ENCODE measurements at regions not wholly inside any gene's neighbourhood (a gene's known extent, or its start where the extent isn't known, plus 50 kb on each side); places are given as distances from the start of the nearest gene placed in this dataset.

- 57% methylated on average over 16 of the region's 16 CpGs for WGBS (ENCODE audit: low lambda C conversion rate)
These were observed 641.2 kb downstream of the CDH26 start for GRCh38 chr20:60599381-60599780.

GRCh38 chr20:60600036-60600435 lies 641.8 kb downstream of the CDH26 start:
- no peak overlapping the region for H3K9ac ChIP-seq
- H3K9me2 ChIP-seq, result no peaks in the 10 kb centered on the region
- 26% methylated on average over 4 of the region's 7 CpGs for WGBS (ENCODE audit: low lambda C conversion rate)
- no peaks in the 10 kb centered on the region for H3F3A ChIP-seq (replicated peaks; ENCODE audit: insufficient read depth)
- H4K20me1 ChIP-seq (ENCODE audit: insufficient read depth), result no peaks in the 10 kb centered on the region
- ChIA-PET POLR2A (no interaction called here), CTCF (no interaction called here)
- H3K27ac ChIP-seq (ENCODE audit: low read depth in 2 of 2, low read length in 1 of 2), result no peak overlapping the region
- DNase-seq, result no peak
- TF ChIP-seq SMC3 (IDR thresholded peaks at IDR 0.05; ENCODE audit: low read depth, low read length) (no peak), USF1 (IDR thresholded peaks at IDR 0.05; ENCODE audit: borderline replicate concordance, low read depth) (no peak), TCF12 (IDR thresholded peaks at IDR 0.05) (no peak), TAF1 (IDR thresholded peaks at IDR 0.05; ENCODE audit: borderline replicate concordance, low read depth, low read length) (no peak), RXRA (IDR thresholded peaks at IDR 0.05; ENCODE audit: borderline replicate concordance, low read depth) (no peak), GABPA (IDR thresholded peaks at IDR 0.05; ENCODE audit: low read depth) (no peak), EP300 (IDR thresholded peaks at IDR 0.05; ENCODE audit: borderline replicate concordance in 1 of 2, low read depth in 1 of 2, low read length in 1 of 2) (no peak), NFIC (IDR thresholded peaks at IDR 0.05; ENCODE audit: borderline replicate concordance) (no peak), MEF2A (IDR thresholded peaks at IDR 0.05; ENCODE audit: borderline replicate concordance, low read depth) (no peak), MXI1 (IDR thresholded peaks at IDR 0.05; ENCODE audit: low read depth, low read length) (no peak), RCOR1 (IDR thresholded peaks at IDR 0.05; ENCODE audit: low read length) (no peak)
- TF ChIP-seq, protein P1, sequence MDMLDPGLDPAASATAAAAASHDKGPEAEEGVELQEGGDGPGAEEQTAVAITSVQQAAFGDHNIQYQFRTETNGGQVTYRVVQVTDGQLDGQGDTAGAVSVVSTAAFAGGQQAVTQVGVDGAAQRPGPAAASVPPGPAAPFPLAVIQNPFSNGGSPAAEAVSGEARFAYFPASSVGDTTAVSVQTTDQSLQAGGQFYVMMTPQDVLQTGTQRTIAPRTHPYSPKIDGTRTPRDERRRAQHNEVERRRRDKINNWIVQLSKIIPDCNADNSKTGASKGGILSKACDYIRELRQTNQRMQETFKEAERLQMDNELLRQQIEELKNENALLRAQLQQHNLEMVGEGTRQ (IDR thresholded peaks at IDR 0.05; ENCODE audit: borderline replicate concordance, low read depth, low read length), result no peak
- no peak overlapping the region for H2AFZ ChIP-seq (ENCODE audit: low read depth)
- H3K4me1 ChIP-seq (ENCODE audit: control insufficient read depth in 1 of 2, insufficient read depth in 2 of 2, low read depth in 1 of 2, low read length in 1 of 2), result no peaks in the 10 kb centered on the region
- H3K4me2 ChIP-seq, result no peak overlapping the region
- H3K9me3 ChIP-seq, result no peaks in the 10 kb centered on the region
- H3K79me2 ChIP-seq (ENCODE audit: insufficient read depth), result no peaks in the 10 kb centered on the region
- no peaks in the 10 kb centered on the region for H3K36me3 ChIP-seq (replicated peaks in 1 of 2; ENCODE audit: control insufficient read depth in 1 of 2, insufficient read depth in 2 of 2, low read length in 1 of 2)
- no peaks in the 10 kb centered on the region for H3K27me3 ChIP-seq (ENCODE audit: insufficient read depth)
- H3K4me3 ChIP-seq (ENCODE audit: low read depth in 2 of 2, low read length in 1 of 2), result no peak overlapping the region

More at GRCh38 chr20:60599381-60599780, 641.2 kb downstream of the CDH26 start:
- Histone ChIP-seq H3K9me3 (no peaks in the 10 kb centered on the region), H3K79me2 (ENCODE audit: insufficient read depth) (no peaks in the 10 kb centered on the region), H4K20me1 (ENCODE audit: insufficient read depth) (no peaks in the 10 kb centered on the region), H3K36me3 (replicated peaks in 1 of 2; ENCODE audit: control insufficient read depth in 1 of 2, insufficient read depth in 2 of 2, low read length in 1 of 2) (no peaks in the 10 kb centered on the region), H3K9ac (no peak overlapping the region), H3K4me2 (no peak overlapping the region), H3K4me3 (ENCODE audit: low read depth in 2 of 2, low read length in 1 of 2) (no peak overlapping the region), H3K9me2 (no peaks in the 10 kb centered on the region), H2AFZ (ENCODE audit: low read depth) (no peak overlapping the region), H3K4me1 (ENCODE audit: control insufficient read depth in 1 of 2, insufficient read depth in 2 of 2, low read depth in 1 of 2, low read length in 1 of 2) (no peaks in the 10 kb centered on the region), H3F3A (replicated peaks; ENCODE audit: insufficient read depth) (no peaks in the 10 kb centered on the region), H3K27me3 (ENCODE audit: insufficient read depth) (no peaks in the 10 kb centered on the region), H3K27ac (ENCODE audit: low read depth in 2 of 2, low read length in 1 of 2) (no peak overlapping the region)
- no peak for TF ChIP-seq FOSL2 (IDR thresholded peaks at IDR 0.05; ENCODE audit: borderline replicate concordance, low read depth)
- no peak for TF ChIP-seq RAD21 (IDR thresholded peaks at IDR 0.05; ENCODE audit: low read length)
- TF ChIP-seq ELF1 (IDR thresholded peaks at IDR 0.05), result no peak
- TF ChIP-seq, protein P2, sequence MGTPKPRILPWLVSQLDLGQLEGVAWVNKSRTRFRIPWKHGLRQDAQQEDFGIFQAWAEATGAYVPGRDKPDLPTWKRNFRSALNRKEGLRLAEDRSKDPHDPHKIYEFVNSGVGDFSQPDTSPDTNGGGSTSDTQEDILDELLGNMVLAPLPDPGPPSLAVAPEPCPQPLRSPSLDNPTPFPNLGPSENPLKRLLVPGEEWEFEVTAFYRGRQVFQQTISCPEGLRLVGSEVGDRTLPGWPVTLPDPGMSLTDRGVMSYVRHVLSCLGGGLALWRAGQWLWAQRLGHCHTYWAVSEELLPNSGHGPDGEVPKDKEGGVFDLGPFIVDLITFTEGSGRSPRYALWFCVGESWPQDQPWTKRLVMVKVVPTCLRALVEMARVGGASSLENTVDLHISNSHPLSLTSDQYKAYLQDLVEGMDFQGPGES (IDR thresholded peaks at IDR 0.05; ENCODE audit: low read depth, low read length), result no peak
- no peak for TF ChIP-seq RCOR1 (IDR thresholded peaks at IDR 0.05; ENCODE audit: low read length)
- TF ChIP-seq RFX5 (IDR thresholded peaks at IDR 0.05; ENCODE audit: low read length), result no peak
- no peak for TF ChIP-seq FOXJ3 (CRISPR knock-in tag; IDR thresholded peaks at IDR 0.05)
- ChIA-PET CTCF (no interaction called here), POLR2A (no interaction called here)
- DNase-seq, result no peak

All from SK-N-SH (cell line).